NCI-H2171 (cell line): ENCODE measurements at regions not wholly inside any gene's neighbourhood (a gene's known extent, or its start where the extent isn't known, plus 50 kb on each side); places are given as distances from the start of the nearest gene placed in this dataset.

ENCODE experiments used
- DNase-seq: peaks from one replicate; lab custom pipeline; 2025; lab: John Stamatoyannopoulos, UW

DNA sequence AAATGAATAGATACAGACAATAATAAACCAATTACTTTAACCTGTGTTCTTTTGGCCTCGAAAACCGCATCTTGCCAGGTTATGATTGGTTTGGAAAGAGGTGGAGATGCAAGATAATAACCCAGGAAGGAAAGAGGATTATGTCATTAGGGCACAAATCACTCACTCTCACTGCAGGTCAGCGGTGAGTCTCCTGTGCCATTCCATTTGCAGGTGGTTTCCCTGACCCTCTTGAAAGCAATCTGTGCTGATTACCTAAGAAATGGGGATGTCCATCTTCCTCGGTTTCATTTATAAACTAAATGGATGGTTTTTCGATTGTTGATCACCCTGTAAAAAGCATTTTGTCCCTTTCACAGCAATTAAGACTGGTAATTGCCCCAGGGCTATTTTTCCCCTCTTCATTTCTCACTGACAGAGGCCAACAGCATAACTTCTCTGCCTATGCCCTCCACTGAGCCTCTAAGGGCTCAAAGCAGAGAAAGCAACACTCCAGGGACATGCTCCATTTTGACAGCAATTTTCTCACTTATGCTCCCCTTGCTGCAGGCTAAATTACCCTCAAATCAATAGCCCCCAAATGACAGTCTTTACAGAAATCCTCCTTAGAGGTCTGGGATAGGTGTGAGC lies 257.5 kb downstream of the IPMK start:
- DNase-seq: no peak

DNA sequence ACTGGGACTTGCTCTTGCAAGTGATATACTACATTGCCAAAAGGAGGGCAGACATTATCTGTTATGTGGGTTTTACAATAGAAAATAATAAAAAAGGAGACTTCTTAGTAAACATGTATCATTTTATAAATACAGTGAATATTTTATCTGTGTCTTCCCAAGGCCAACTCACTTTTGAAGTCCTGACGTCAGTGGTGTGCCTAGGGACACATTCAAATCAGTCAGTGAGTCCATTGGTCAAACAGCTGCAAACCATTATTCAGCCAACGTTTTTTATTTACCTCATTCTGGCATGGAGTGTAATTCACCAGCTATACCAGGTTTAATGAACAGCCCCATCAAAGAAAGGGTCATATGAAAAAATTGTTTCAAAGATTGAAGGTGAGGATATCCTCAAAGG lies 263.7 kb downstream of the IPMK start:
- no peak for DNase-seq

DNA sequence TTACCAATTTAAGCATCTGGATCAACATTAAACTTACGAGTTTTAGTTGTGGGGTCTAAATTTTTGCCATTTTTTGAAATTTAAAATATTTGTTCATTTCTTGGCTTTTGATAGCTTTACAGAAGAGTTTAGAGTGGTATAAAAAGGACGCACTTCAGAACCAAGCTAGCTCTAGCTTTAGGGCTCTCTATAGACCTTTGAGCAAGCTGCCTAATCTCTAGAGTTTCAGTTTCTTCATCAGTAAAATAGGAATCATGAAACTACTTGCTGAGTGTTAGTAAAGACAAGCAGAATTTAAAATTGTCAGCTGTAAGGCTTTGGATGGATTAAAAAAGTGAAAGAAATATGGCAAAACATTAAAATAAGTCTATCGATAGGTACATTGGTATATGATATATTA lies 266.5 kb downstream of the IPMK start:
- DNase-seq: no peak

DNA sequence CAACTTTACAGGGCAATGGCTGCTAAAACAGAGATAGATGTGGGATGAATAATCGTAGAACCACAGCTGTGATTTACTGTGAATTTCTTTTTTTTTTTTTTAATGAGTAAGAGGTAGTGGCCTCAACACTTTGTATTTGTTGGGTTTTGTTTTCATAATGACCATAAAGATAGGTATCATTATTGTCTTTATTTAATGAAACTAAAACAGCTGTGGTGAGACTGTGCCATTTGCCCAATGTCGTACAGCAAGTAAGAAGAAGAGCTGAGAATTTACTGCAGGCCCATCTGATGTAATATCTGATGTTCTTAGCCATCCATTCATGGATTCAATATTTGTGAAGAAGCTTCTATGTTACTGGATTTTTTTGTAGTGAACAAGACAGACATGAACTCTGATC lies 271.2 kb downstream of the IPMK start:
- no peak for DNase-seq

DNA sequence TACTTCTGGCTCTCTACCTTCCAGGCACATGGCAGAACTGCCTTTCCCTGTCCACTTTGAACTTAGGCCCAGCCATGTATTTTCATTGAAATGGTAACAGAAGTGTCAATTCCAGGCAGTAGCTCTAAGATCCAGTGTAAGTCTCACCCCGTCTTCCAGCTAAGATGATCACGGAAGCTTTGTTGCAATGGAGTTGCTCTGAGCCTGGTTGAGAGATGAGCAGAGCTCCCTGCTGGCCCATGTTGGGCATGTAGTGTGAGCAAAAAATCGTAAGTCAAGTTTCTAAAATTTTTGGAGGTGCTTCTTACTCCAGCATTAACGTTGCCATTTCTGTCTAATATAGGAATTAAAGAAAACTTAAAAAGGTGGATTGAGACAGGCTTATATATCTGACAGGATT lies 274.4 kb downstream of the IPMK start:
- DNase-seq: no peak

DNA sequence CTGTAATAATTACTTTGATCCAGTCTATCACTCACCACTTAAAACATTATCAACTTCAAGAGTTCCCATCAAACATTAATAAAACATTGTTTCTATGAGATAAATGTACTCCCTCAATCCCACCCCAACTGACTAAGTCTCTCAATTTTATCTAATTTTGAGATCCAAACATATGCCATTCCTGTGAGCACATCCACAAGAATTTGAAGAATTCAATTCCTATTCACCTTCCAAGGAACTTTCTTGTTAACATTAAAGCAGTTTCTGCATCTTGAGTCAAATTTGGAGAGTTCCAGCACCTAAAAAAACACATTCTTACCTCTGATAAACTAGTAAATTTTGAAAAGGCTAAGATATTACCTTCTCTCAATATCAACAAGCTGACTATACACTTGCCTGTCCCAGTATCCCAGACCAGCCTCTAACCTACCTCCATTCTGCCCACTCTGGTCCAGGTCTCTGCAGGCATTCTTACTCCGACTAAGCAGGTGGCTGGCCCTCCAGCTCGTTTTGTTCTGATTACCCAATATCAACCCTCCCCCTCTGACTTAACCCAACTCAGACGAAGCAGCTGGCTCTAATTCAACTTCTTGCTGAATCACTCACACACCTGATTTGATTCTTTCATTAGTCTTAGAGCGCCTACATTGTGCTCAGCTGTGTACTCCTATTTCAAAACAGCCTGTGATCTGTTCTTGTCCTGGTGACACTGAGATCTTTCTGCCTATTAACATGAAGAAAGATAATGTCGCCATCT lies 275.2 kb downstream of the IPMK start:
- DNase-seq: no peak

DNA sequence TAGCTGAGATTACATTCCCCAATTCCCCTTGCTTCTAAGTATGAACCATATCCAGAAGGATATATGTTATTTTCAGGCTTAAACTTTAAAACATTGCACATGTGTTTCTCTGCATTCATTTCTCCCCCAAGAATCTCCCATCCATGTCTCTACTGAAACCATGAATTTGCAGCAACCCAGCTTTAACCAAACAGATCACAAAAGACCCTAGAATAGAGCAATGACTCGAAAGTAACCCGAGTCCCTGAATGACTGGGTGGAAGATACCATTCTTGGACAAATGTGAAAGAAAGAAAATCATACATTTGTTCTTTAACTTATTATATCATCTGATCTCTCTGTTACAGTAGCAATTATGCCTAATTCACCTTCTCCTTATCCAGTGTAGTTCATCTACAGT lies 278.7 kb downstream of the IPMK start:
- DNase-seq: no peak

DNA sequence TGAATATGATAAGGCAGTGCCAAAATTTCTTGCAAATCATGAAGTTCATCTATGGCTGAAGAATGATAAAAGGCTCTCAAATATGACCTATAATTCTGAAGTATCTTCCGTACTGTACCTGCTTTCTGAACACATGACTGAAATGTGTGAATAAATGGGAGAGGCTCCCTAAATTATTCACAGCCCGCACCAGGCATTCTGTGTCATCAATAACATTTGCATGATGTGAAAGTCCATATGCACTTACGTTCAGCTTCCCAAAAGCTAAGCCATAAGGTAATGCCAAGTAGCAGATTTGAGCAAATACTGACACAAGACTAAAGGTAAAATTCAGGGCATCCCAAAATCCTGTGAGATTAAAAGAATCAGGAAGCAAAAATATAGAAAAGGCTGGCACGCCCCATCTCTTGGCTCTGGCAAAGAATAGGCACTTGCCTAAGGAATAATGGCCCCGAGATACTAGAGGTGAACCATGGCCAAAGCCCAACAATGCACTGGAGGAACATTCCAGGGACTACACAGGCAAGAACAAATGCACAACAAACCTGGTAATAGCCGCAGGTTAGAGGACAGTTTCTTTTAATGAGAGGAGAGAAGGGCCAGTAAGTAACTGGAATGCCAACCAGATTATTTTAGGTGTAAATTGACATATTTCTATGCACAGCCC lies 280.5 kb downstream of the IPMK start:
- DNase-seq: no peak

DNA sequence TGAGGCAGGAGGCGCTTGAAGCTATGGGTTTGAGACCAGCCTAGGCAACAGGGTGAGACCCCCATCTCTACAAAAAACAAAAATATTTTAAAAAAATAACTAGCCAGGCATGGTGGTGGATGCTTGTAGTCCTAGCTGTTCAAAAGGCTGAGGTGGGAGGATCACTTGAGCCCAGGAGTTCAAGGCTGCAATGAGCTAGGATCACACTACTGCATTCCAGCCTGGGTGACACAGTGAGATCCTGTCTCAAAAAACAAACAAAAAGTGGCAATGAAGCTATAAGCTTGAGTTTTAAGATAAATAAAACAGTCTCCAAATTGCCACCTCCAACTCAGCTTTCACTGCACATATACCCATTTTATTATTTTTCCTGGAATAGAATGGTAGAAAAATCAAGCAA lies 281.3 kb downstream of the IPMK start:
- no peak for DNase-seq

DNA sequence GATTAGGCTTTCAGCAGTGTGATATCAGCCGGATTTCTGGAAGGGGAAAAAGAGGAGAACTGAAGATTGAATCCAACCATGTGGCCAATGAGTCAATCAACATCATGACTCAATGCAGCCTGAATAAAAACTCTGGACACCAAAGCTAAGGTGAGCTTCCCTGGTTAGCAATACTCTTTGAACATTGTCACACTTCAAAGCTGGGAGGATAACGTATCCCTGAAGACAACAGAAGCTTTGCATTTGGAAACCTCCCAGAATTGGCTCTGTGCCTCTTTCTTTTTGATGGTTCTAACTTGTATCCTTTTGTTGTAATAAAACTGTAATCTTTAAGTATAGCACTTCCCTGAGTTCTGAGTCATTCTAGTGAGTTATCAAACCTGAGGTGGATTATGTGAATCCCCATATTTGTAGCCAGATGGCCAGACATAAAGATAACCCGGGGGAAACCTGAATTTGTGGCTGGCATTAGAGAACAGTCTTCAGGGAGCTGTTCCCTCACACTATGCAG lies 284.4 kb downstream of the IPMK start:
- no peak for DNase-seq

DNA sequence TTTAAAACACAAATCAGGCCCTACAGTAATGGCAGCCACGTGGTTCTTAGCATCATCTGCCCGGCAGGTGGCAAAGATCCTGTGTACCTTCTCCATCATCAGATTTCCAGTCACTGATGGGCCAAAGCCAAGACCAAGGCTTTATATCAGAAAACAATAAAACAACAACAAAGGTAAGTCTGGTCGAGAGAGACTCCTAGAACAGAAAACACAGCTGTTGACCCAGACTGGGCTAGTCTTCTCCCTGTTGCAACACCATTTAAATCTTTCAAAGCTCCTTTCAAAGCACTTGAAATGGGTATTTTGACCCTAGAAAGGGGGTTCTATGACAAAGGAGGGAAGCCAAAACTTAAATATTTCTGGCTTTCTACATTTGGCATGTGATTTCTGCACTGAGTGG lies 285.6 kb downstream of the IPMK start:
- no peak for DNase-seq

DNA sequence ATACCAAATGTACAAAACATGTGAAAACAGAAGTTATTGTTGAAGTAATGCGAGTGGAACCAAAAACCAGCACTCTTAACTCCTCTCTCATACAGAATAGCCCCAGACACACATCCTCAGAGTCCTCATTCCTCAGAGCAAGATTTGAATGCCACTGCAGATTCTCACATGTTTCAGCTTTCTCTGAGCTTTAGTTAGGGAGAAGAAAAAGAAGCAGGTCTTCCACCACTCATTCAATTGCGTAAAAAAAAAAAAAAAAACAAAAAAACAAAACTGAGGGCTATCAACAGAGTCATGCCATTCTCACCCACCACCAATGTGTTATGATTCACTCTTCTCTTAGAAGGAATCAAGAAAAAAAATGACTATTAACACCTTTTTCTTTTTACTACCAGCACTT lies 287.7 kb downstream of the IPMK start:
- no peak for DNase-seq

DNA sequence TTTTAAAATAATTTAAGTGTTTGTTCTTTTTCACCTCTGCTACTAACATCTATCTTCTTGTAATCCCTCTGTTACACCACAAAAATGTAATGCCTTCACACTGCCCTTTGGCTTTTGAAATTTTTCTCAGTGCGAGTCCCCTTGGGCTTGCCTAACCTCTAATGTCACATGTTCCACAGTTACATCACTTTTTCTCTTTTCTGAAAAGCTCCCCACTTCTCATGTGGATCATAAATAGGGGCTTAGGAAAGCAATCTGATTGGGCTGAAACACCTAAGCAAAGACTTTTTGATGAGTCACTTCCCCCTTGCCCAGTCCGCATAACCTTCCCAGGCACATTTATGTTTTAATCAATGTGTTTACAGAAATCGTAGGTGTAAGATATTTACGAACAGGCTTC lies 288.2 kb downstream of the IPMK start:
- no peak for DNase-seq

DNA sequence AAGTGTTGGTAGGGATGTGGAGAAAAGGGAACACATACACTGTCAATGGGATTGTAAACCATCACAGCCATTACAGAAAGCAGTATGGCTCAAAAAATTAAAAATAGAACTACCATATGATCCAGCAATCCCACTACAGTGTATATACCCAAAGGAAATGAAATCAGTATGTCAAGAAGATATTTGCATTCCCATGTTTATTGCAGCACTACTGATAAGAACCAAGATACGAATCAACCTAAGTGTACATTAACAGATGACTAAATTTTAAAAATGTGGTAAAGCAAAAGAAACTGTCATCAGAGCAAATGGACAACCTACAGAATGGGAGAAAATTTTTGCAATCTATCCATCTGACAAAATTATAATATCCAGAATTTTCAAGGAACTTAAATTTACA lies 290.4 kb downstream of the IPMK start:
- no peak for DNase-seq

DNA sequence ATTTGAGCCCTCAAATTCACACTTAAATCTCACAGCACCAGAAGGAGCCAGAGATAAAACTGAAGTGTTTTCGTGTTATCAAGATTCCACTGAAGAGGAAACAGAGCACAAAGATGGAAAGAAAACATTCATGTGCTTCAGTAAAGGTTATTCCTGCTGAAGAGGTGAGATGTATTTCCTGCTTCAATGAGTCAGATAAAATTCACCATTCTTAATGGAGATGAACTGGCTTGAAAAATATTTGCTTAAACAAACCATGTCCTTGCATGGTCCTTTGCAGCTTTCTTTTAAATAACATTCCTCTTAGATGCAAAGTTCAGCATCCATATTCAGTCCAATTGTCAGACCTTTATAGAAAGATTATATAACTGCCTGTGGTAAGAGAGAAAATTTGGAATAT lies 294.2 kb downstream of the IPMK start:
- no peak for DNase-seq

DNA sequence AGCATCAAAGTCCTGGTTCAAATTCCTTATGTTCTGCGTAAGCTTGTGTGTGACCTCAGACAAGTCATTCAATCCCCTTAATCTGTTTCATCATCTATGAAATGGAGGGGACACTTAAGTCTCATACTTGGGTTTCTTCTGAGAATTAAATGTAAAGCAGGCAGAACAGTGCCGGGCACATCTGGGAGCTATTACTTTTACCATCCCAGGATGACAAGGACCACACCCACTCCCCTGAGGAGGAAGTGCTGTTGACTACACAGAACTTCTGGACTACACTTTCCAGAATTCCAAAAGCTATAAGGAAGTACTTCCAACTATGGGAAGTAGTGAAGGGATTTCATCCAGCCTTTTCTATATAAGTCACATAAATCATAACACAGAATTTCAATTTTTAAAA lies 294.9 kb downstream of the IPMK start:
- DNase-seq: no peak

DNA sequence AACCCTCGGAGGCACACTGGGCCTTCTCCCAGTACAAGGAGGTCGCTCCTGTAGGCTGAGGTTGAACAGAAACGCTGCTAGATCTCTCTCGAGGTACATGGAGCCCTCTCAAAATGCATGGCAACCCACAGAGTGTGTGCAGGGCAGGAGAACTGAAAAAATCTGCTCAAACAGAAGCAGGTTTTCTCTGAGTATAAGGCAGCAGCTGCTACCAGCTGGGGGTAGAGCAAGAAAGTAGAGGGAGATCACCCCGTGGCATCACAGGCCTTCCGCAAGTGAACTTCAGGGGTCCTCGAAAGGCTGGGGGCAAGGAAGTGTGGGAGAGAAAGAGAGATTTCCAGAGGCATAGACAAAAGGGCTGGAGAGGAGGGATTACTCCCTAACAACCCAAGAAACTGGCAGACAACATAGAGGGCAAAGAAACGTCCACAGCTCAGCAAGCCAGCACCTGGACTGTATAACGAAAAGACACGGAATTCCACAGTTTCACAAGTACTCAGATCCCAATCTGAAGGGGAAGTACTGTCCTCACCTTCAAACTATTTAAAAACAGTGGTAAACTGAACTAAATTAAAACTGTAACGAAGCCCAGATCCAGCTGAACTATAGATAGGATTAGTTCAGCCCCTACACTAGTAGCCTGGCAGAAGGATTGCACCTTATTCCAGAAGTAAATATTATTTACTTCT lies 299.2 kb downstream of the IPMK start:
- no peak for DNase-seq

DNA sequence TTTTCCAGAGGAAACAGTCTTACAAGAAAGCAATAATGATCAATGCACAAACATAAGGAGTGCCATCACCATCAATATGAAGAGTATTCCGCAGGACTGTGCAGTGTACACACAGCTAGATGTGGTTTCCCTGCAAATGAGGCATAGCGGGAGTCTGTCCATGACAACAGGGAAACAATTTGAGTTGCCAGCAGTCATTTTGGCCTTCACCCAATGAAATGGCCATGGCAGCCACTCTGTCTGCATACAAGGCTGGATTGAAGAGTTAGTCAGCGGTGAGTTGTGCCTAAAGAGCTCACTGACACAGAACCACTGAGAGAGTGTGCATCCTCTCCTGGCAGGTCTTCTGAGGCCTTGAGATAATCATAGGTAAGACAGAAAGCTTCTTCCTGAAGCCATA lies 303.3 kb downstream of the IPMK start:
- no peak for DNase-seq

DNA sequence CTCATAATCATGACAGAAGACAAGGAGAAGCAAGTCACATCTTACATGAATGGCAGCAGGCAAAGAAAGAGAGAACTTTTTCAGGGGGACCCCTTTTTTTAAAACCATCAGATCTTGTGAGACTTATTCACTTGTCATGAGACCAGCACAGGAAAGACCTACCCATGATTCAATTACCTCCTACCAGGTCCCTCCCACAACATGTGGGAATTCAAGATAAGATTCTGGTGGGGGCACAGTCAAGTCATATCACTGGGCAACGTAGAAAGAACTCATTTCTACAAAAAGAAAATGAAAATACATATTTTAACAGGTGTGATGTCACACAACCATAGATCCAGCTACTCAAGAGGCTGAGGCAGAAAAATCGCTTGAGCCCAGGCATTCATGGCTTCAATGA lies 304.1 kb downstream of the IPMK start:
- DNase-seq: no peak

DNA sequence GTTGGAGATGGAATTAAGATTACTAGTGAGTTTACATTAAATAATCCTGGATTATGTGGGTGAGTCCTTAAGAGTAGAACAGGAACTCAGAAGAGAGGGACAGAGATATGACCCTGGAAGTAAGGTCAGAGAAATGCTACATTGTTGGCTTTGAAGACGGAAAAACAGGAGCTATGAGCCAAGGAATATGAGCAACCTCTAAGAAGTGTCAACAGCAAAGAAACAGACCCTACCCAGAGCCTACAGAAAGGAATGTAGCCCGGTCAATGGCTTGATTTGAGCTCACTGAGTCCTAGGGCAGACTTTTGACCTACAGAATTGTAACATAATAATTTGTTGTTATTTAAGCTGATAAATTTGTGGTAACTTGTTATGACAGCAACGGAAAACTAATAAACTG lies 304.9 kb downstream of the IPMK start:
- DNase-seq: no peak

DNA sequence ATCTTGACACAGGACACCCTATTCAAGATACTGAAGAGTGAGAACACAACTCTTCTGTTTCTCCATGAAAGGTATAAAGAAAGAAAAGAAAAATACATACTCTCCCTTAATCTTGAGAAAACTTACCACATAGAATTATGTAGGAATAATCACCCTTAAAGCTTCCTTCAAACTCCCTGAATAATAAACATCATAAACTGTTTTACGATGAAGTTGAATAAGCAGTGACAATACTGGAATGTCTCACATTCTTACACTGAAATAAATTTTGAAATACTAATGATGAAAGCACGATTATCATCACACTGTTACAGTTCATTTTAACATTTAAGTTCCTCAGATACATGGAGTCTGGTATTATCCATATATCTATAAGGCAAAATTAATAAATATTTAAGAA lies 306.2 kb downstream of the IPMK start:
- no peak for DNase-seq

DNA sequence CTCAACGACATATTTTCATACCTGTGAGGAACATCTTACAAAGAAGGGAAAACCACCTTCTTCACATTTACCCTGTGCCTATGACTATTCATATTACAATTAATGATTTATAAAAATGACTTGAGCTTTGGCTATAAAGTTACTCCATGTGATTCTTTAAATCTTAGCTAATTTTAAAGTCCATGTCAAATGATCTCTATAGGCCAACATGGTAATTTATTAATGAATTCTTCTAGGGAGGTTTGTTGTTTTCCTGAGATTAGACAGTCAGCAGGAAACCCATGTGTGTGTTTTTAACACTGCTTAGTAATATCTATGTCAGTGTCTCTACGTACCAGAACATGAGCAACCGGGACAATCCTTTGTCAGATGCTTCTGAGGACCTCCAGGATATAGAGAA lies 307.3 kb downstream of the IPMK start:
- DNase-seq: no peak
